ENCODE measurements at regions not wholly inside any gene's neighbourhood (a gene's known extent, or its start where the extent isn't known, plus 50 kb on each side); places are given as distances from the start of the nearest gene placed in this dataset.

DNA sequence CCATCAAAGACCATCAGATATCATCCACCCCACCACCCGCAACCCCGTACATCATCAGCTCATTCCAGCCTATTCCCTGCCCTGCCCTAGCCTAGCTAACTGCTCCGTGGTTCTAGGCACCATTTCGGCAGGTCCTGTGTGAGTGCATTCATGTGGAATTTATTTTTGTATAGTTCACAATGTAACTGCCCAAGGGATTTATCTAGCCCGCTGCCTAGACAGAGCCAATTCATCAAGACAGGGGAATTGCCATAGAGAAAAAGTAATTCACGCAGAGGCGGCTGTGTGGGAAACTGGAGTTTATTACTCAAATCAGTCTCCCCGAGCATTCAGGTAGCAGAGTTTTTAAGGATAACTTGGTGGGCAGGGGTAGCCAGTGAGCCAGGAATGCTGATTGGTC, 109.2 kb upstream of the UBL3 start:
- DNase-seq, result no peak
- H3K36me3 ChIP-seq (replicated peaks), result no peaks in the 10 kb centered on the region
- TF ChIP-seq, protein P1, sequence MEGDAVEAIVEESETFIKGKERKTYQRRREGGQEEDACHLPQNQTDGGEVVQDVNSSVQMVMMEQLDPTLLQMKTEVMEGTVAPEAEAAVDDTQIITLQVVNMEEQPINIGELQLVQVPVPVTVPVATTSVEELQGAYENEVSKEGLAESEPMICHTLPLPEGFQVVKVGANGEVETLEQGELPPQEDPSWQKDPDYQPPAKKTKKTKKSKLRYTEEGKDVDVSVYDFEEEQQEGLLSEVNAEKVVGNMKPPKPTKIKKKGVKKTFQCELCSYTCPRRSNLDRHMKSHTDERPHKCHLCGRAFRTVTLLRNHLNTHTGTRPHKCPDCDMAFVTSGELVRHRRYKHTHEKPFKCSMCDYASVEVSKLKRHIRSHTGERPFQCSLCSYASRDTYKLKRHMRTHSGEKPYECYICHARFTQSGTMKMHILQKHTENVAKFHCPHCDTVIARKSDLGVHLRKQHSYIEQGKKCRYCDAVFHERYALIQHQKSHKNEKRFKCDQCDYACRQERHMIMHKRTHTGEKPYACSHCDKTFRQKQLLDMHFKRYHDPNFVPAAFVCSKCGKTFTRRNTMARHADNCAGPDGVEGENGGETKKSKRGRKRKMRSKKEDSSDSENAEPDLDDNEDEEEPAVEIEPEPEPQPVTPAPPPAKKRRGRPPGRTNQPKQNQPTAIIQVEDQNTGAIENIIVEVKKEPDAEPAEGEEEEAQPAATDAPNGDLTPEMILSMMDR (IDR thresholded peaks at IDR 0.05; ENCODE audit: low read depth, low read length, missing control alignments), result no peak
- H3K4me3 ChIP-seq (ENCODE audit: low read depth, low read length), result no peak overlapping the region
- H3K27ac ChIP-seq, result no peak overlapping the region
- H3K27me3 ChIP-seq (replicated peaks), result peaks cover 14% of the 10 kb centered on the region
- in situ Hi-C loops (cut with HindIII; ENCODE audit: low pct_ligation_motif_present, low sequenced_read_pairs), result no loop called here

DNA sequence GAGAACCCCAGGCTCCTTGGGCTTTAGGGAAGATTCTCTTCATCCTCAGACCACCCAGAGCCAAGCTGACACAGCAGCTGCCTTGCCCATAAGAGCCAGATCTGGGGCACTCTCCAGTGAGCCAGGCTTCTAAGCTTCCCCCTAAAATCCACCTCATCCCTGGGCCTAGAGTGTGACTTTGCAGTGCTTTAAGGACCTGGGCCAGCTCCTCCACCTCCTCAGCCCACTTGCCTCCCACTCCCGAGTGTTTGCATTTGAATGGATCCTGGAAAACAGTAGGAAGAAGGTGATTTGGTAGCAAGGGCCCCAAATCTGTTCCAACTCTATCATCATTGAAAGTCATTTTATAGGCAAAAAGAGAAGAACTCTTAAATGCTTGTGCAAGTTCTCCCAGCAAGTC, 108.7 kb upstream of the UBL3 start:
- TF ChIP-seq, protein P1 (IDR thresholded peaks at IDR 0.05; ENCODE audit: low read depth, low read length, missing control alignments), result no peak
- H3K36me3 ChIP-seq (replicated peaks), result no peaks in the 10 kb centered on the region
- peaks cover 14% of the 10 kb centered on the region for H3K27me3 ChIP-seq (replicated peaks)
- no peak overlapping the region for H3K4me3 ChIP-seq (ENCODE audit: low read depth, low read length)
- in situ Hi-C loops (cut with HindIII; ENCODE audit: low pct_ligation_motif_present, low sequenced_read_pairs), result no loop called here
- no peak overlapping the region for H3K27ac ChIP-seq
- DNase-seq, result no peak

DNA sequence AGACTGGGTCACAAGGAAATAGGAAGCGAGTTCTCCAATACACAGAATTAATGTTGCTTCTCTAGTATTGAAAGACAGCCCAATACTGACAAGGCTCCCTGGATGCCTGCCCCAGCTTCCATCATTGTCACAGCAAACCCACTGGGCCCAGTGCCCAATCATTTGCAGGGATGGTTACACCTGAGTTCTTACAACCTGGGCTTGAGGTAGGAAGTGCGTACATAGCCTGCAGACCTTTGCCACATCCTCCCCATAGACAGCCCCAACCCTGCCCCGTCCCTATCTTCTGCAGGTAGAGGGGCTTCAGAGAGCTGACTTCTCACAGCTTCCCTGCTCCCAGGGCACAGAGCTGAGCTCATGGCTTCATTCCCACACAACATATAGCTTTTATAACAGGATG, 108.1 kb upstream of the UBL3 start:
- H3K4me3 ChIP-seq (ENCODE audit: low read depth, low read length), result no peak overlapping the region
- no peaks in the 10 kb centered on the region for H3K36me3 ChIP-seq (replicated peaks)
- TF ChIP-seq, protein P1 (IDR thresholded peaks at IDR 0.05; ENCODE audit: low read depth, low read length, missing control alignments), result no peak
- in situ Hi-C loops (cut with HindIII; ENCODE audit: low pct_ligation_motif_present, low sequenced_read_pairs), result no loop called here
- H3K27ac ChIP-seq, result no peak overlapping the region
- no peak for DNase-seq
- H3K27me3 ChIP-seq (replicated peaks), result peaks cover 14% of the 10 kb centered on the region

DNA sequence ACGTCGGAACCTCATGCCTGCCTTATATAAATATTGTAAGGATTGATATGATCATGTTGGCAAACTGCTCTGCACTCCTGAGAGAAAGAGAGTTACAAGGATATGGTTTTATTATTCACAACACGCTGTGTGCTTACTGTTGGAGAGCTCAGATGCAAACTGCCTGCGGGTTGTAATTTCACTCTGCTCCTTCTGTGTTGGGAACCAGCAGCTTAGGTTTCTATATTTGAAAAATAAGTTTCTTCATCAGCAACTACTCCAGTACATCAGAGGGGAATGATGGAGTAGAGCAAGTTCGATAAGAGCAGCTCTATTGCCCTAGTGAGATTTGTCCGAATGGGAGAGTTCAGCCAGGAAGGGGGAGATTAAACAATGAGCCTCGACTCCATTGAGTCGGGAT, 106.9 kb upstream of the UBL3 start:
- TF ChIP-seq, protein P1 (IDR thresholded peaks at IDR 0.05; ENCODE audit: low read depth, low read length, missing control alignments), result no peak
- no peak overlapping the region for H3K27ac ChIP-seq
- in situ Hi-C loops (cut with HindIII; ENCODE audit: low pct_ligation_motif_present, low sequenced_read_pairs), result no loop called here
- no peak for DNase-seq
- H3K36me3 ChIP-seq (replicated peaks), result no peaks in the 10 kb centered on the region
- H3K4me3 ChIP-seq (ENCODE audit: low read depth, low read length), result no peak overlapping the region
- H3K27me3 ChIP-seq (replicated peaks), result peaks cover 14% of the 10 kb centered on the region

DNA sequence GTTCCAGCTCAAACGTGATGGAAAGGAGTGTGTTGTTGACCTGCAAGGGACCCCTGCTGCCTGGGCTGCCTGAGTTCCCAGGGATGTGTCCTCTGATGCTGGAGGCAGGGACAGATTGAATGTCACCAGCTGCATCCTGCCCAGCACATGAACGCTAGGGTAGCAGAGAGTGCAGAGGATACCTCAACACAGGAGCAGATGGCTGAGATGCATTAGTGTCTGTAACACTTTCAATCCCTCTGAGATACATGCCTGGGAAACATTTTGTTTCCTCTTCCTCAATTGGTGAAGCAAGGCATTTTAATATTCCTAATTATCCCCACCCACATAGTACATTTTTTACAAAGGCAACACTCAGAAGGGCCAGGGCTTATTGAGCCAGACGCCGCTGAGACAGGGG, 106.4 kb upstream of the UBL3 start:
- TF ChIP-seq, protein P1 (IDR thresholded peaks at IDR 0.05; ENCODE audit: low read depth, low read length, missing control alignments), result no peak
- no peak overlapping the region for H3K4me3 ChIP-seq (ENCODE audit: low read depth, low read length)
- peaks cover 14% of the 10 kb centered on the region for H3K27me3 ChIP-seq (replicated peaks)
- H3K27ac ChIP-seq, result no peak overlapping the region
- no peak for DNase-seq
- in situ Hi-C loops (cut with HindIII; ENCODE audit: low pct_ligation_motif_present, low sequenced_read_pairs), result no loop called here
- no peaks in the 10 kb centered on the region for H3K36me3 ChIP-seq (replicated peaks)

DNA sequence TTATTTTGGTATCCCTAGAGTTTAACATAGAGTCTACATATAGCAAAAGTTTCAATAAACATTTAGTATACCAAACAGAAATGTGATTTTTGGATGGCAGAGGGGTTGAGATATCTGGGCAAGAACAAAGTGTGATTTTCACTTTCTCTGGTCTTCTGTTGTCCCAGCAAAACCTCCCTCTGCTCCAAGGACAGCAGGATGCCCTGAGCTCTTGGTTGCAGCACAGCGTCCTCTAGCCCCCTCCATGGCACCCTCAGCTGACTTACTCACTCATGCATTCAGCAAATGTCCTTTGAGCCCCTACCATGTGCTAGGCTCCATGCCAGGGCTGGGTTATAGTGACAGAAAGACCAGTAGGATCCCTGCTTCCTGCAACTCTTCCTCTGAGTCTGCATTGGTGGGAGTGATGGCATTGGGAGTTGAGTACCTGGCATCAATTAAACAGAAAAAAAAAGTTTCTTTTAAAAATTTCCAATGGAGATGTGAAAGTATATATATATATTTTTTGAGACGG, 104.8 kb upstream of the UBL3 start:
- H3K27ac ChIP-seq, result no peak overlapping the region
- no peak for DNase-seq
- H3K36me3 ChIP-seq (replicated peaks), result no peaks in the 10 kb centered on the region
- peaks cover 14% of the 10 kb centered on the region for H3K27me3 ChIP-seq (replicated peaks)
- in situ Hi-C loops (cut with HindIII; ENCODE audit: low pct_ligation_motif_present, low sequenced_read_pairs), result no loop called here
- H3K4me3 ChIP-seq (ENCODE audit: low read depth, low read length), result no peak overlapping the region
- TF ChIP-seq, protein P1 (IDR thresholded peaks at IDR 0.05; ENCODE audit: low read depth, low read length, missing control alignments), result no peak
